GM19193 (cell line): ENCODE measurements at regions not wholly inside any gene's neighbourhood (a gene's known extent, or its start where the extent isn't known, plus 50 kb on each side); places are given as distances from the start of the nearest gene placed in this dataset.

Experiments
- POLR2A ChIP-seq: IDR thresholded peaks from 4 replicates; pipeline ENCODE4 v1.6.1; 2011; ENCODE audit not compliant: insufficient read depth, insufficient read length; ENCODE audit errors: extremely low read depth

DNA sequence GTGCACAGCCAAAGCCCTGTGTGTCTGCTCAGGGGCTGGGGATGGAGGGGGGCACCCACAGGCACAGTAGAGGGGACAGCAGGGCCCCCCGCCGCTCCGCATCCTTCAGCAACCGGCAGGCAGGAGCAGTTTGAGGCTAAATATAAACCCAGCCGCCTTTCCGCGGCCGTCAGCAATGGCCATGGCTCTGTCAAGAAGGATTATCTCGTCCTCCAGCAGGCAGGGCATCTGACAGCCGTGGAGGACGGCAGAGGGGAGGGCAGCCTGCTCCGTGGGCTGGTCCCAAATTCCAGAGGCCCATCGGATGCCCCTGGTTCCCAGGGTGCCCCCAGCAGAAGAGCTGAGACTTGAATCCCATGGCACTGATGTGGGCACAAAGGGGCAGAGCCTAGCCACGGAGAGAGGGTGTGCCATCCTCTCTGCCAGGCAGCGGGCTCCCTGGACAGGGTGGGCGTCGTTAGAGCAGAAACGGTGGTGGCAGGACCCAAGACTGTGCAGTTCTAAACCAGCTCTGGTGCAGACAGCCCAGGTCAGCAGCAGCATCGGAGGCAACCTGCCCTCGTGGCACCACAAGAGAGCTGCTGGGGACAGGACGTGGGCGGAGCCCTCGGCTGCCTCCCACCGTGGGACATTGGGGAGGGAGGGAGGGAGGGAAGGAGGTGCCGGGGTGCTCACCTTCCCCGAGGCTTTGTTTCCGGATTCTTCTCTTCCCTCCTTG, 198.8 kb upstream of the CIBAR2 start:
- TF ChIP-seq POLR2A = no peak

DNA sequence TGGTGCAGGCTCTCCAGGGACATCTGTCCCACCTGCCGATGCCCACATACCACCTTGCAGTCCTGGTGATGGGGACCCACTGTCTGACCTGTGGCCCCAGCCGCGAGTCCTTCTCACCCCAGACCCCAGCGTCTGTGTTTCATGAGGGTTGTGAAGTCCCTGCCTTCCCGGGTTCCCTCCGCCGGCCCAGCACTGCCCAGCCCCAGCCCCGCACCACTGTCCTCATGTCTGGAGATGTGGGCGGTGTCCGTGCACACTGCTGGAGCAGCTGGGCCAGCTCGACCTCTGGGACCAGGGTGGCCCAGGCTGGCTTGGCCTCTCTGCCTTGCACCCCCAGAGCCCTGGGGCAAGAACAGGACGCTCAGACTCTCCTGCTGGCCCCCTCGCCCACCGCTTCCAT, 199.5 kb upstream of the CIBAR2 start:
- no peak for TF ChIP-seq POLR2A

DNA sequence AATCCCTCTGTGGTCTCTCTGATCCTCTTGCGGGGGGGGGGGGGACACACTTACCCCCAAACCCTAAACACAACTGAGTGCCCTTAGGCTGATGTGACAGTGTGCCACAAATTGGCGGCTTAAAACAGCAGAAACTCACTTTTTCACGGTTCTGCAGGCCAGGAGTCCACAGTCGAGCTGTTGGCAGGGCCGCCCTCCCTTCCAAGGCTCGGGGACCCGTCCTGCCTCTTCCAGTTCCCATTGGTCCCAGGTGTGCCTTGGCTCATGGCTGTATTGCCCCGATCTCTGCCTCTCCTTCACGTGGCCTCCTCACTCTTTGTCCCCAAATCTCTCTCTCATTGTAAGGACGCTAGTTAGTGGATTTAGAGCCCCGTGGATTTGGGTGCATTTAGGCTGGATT, 199.9 kb upstream of the CIBAR2 start:
- TF ChIP-seq POLR2A = no peak

DNA sequence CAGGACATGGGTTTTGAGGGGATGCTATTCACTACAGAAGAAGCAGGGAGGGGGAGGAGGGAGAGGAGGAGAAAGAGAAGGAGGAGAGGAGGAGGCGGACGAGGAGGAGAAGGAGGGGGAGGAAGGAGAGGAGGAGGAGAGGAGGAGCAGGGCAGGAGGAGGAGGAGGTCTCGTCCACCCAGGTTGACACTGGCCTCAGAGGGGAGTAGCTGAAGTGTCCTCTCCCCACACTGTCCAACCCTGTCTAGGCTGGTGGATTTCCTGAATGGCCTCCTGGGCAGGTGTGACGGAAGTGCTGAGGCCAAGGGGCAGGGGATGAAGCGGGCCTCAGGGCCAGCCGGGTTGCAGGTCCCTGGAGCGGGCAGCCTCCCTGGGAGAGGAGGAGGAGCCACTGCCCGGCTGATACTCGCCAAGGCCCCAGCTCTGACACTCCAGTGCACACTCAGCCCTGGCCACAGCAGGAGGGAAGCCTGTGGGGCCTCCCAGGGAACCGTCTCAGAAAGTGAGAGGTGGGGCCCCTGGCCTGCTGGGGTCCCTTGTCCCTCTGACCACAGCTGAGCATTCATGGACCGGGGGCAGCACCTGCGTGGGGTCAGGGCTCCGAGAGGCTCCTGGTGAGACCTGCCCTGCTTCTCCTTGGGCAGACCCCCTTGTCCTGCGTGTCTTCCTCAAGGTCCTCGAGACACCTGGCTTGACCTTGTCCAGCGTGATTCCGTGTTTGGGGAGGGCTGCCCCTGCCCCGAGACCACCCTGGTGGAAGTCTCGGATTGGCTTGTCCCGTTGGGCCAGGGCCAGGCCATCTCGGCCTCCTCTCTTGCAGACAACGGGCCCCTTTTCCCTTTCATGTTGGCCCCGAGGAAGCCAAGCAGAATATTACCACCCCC, 200.6 kb upstream of the CIBAR2 start:
- TF ChIP-seq POLR2A = no peak

DNA sequence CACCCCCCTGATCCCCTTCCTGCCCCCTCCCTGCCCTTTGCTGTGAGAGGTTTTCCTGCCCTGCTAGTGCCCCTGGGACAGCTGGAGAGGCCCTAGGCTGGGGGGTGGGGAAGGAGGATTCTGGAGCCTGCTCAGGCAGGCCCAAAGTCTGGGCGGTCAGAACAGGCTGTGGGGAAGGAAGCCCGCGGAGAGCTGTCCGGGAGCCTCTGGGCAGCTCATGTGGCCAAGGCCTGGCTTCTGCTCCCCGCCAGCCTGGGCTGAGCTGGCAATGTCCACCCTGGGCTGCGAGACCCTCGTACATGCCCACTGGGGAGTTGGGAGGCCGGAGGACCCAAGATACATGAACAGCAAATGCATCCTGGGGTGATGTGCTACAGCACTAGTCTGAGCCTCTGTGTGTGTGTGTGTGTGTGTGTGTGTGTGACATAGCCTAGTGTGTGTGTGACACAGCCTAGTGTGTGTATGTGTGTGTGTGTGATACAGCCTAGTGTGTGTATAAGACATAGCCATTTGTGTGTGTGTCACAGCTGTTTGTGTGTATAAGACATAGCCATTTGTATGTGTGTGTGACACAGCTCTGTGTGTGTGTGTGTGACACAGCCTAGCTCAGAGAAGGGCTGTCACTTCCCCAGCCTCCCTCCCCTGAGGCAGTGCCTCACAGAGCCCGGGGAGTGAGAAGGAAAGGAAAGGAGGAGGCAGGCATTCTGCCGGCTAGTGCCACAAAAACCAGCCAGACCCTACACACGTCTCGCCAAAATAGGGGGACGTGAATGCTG, 201.4 kb upstream of the CIBAR2 start:
- no peak for TF ChIP-seq POLR2A

DNA sequence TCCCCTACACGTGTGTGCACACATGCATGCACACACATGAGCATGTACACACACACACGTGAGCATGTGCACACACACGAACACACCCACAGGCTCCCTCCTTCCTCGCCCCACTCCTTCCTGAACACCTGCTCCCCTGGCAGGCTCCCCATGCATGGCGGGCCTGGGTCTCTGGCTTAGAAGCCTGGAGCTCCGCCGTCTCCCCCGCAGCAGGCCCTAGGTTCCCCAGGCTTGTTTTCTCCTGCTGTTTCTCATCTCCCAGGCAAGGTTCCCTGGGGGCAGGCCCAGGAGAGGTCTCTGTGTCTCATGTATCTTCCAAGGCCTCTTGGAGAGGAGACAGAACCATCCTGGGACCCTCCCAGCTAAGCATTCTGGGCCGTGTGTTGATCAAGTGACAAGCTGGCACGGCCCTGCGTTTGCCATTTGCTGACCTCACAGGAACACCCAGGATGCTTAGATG, 202.3 kb upstream of the CIBAR2 start:
- no peak for TF ChIP-seq POLR2A

DNA sequence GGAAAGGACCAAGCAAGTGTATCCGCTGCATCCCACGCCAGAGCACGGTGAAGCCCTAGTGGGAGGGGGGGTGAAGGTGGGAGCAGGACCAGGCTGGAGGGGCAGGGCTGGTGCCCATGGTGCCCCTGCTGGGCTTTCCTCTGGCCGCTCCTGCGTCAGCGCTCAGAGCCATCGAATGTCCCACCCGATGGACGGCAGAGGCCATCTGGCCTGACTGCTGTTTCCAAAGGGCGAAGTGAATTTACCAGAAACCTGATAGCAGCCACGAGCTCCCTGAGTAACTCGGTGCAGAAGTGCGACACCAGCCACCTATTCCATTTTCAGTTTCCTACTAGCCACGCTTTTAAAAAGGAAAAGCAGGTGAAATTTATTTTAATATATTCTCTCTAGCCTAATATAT, 203.6 kb upstream of the CIBAR2 start:
- no peak for TF ChIP-seq POLR2A

DNA sequence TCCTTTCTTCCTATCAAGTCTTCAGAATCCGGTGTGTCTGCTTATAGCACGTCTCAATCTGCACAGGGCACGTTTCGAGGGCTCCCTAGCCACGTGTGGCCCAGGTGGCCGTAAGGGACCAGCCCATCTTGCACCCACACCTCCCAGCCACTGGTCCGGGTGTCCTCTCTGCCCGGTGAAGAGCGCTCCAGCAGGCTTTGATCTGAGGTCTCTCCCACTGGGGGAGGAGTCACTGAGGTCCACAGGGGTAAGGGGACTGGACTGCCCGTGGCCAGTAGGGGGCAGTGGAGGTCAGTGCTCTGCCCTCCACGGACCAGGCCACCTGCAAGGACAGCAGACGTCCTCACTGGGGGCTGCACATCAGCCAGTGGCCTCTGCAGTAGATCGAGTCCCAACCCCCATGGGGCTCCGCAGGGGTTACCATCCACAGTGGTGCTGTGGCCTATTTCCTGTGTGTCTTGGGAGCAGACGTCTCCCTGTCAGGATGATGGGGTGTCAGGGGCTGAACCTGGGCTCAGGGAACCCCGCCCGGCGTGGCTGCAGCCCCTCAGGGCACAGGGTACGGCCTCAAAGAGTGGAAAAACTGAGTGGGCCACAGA, 204.1 kb upstream of the CIBAR2 start:
- no peak for TF ChIP-seq POLR2A

DNA sequence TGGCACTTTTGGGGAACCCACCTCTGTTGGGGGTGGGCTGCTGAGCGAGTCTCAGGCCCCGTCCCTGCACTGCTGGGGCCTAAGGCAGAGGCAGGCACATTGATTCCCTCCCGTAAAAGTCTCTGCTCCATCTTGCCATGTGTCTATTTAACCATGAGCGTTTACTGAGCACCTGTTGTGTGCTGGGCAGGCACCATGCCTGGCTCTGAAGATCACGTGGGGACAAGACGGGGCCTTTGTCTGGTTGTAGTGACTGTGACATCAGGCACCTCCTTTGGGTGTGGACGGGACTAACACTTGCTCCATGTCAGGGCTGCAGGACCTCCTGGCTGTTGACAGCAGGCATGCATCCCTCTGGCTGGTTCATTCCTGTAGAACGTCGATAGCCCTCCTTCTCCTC, 204.7 kb upstream of the CIBAR2 start:
- no peak for TF ChIP-seq POLR2A

DNA sequence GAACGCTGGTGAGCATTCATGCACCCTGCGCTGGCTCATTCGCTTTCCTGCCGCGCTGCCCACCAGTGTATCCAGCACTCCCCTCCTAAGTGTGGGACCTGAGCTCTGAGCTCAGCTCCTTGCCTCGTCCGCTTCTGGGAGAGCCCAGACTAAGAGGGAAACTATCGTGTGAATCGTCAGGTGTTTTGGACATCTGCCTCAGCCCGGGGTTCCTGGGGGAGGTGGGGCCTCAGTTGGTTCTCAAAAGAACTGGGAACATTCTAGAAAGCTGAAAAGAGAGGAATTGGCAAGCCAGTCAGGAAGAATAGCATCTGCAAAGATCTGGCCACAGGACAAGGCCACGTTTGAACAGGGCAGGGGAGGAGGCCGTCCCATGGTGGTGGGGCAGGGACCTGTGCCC, 205.4 kb upstream of the CIBAR2 start:
- no peak for TF ChIP-seq POLR2A

DNA sequence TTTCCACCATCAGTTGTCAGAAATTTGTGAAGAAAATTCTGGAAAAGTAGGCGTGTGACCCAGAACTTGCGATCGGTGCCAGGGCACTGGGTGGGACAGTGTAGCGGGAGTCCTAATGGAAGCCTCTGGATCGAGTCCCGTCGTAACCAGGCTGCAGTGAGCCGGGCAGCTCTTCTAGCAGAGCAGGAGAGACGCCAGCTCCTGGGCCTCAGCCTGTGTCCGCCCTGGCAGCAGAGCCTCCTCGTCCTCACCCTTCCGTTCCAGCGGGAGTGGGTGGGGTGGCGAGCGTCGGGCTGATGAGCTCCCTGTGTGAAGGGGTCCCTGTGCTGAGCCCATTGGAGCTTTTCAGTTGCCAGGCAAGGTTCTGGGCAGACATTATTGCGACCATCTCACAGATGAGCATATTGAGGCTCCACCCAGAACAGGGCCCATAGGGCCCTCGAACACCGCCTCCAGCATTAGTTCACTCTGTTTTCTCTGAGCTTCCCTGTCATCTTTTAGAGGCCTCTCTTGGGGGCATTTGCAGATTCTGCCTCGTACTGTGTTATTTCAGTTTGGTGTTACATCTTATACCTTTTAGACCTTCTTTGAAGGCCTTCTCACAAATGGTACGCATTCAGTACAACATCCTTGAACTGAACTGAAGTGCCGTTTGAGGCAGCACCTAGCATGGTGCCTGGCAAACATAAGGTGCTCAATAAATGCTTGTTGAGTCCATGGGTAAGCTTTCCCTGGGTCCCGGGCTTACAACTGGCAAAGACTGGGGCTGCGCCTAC, 207.1 kb upstream of the CIBAR2 start:
- no peak for TF ChIP-seq POLR2A

DNA sequence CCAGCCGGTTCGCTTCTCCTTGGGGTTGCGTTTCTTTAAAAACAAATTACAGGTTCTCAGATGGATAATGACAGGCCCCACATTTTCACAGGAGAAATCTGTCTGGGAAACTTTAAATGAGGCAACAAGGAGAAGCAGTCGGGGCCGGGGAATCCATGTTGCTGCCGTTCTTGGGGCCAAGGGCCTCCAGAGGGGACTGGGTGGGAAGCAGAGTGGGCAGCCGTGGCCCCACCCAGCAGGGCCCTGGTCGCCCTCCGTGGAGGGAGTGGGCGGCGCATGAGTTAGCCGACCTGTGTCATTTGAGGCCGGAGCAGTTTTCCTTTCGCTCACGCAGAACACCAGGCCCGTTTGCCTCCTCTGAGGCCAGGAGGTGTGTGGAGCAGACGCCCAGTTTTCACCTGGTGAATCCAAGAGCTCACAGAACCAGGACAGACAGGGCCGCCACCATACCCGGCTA, 207.7 kb upstream of the CIBAR2 start:
- no peak for TF ChIP-seq POLR2A

DNA sequence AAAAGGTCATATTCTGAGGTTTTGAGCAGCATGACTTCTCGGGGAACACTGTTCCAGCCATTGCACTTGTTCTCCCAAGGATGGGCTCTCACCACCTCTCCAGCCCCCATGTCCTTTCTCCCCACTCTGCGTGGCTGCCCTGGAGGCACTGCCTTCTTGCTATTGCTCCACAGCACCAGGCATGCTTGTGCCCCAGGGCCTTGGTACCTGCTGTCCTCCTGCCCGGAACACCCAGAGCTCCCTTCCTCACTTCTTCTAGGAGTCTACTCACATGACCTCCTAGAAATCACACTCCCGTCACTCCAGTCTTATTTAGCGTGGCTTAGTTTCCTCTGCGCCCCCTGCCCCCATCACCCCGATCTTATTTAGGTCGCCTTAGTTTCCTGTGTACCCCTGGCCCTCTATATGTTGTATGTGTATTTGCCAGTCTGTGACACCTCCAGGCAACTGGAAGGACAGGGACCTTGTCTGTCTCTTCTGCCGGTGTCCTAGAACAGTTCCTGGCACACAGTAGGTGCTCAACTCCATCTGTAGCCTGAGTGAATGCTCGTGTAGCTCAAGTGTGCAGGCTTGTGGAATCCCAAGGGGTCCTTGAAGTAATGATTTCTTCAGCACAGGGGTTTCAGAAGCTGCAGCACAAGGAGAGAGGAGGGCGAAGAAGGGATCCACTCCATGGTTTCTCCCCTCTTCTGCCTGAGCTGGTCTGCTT, 208.6 kb upstream of the CIBAR2 start:
- no peak for TF ChIP-seq POLR2A

DNA sequence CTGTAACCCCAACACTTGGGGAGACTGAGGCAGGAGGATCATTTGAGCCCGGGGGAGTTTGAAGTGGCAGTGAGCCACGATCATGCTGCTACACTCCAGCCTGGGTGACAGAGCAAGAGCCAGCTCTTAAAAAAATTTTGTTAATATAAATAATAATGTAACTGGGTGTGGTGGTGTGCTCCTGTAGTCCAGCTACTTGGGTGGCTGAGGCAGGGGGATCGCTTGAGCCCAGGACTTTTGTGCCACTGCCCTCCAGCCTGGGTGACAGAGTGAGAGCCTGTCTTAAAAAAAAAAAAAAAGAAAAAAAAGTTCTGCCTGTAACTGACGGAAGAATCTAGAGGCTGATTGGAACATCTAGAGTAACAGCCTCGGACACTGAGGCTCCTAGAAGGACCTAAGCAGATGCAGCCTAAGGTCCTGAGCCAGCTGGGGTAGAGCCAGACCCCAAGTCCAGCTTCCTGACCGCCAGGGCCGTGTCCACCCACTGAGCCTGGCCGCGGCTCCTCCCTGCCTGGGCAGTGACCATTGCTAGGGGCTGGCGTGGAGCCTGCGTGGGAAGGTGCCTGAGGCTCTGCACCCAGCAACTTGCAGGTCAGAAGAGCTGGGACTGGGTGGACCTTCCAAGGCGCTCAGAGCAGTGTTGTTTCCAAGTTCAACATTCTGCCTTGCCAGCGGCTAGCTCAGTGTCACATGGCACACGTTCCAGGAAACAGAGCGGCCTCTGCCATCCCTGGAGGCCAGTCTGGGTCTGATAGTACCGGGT, 209.4 kb upstream of the CIBAR2 start:
- TF ChIP-seq POLR2A = no peak
